ENCODE measurements at regions not wholly inside any gene's neighbourhood (a gene's known extent, or its start where the extent isn't known, plus 50 kb on each side); places are given as distances from the start of the nearest gene placed in this dataset.

DNA sequence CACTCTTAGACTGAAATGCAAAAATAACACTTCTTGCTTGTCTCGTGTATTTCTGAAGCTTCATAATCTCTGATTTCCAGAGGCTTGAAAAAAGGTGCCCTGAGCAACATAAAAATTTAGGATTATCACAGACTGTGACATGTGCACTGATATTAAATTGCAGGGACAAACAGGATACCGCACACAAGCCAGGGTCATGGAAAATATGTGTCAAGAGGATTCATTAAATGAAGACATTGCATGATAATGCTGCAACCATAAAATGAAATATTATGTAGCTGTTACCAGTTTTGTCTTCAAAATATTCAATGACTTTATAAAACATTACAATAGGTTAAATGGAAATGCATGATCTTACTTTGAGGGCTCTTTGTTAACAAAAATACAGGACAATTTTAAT is 328.0 kb downstream of the KCTD8 start:
- no peak for DNase-seq (ENCODE audit: low spot score)

DNA sequence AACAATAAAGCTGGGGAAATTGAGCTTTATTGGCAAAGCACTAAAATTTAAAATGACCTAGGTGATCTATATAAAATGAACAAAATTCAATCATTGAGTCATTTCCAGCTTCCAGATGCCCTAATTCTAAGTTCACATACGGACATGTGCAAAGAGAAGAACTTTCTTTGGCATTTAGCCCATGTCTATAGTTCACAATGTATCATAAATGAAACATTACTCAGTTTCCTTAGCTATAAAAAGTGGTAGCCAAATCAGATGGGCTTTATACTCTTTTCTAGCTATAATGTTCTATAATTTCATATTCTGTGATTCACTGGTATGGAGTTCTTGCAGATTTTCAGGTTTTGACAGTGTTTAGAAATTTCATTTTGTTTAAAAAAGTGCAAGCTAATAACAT is 327.4 kb downstream of the KCTD8 start:
- no peak for DNase-seq (ENCODE audit: low spot score)

All from AG20443 (cell line).